PFSK-1 (cell line): ENCODE measurements at regions not wholly inside any gene's neighbourhood (a gene's known extent, or its start where the extent isn't known, plus 50 kb on each side); places are given as distances from the start of the nearest gene placed in this dataset.

ENCODE experiments used
- FOXP2 ChIP-seq: optimal IDR thresholded peaks from 2 replicates; pipeline ENCODE3; 2011; ENCODE audit warnings: borderline replicate concordance, control low read depth, inconsistent platforms; ENCODE audit not compliant: insufficient read depth; ENCODE audit errors: extremely low read length, extremely low read depth
- POLR2AphosphoS5 ChIP-seq: IDR thresholded peaks from 2 replicates; pipeline ENCODE4 v1.6.1; 2012; ENCODE audit warnings: low read depth, mild to moderate bottlenecking, control low read depth, low read length, moderate library complexity
- SIN3A ChIP-seq: IDR thresholded peaks from 2 replicates; pipeline ENCODE4 v1.6.1; 2012; ENCODE audit warnings: mild to moderate bottlenecking, low read length, moderate library complexity, borderline replicate concordance; ENCODE audit not compliant: insufficient read depth
- TAF1 ChIP-seq: IDR thresholded peaks from 2 replicates; pipeline ENCODE4 v1.6.1; 2012; ENCODE audit warnings: low read length, control low read depth, borderline replicate concordance; ENCODE audit not compliant: insufficient read depth
- TF ChIP-seq, protein P1 (sequence below), 2 experiments: IDR thresholded peaks; 2 replicates each; pipeline versions ENCODE4 v1.6.1 to v1.8.0; 2011 to 2012; ENCODE audit warnings: low read depth in 2 of 2, low read length in 2 of 2, control low read depth in 1 of 2, inconsistent platforms in 1 of 2, mild to moderate bottlenecking in 1 of 2, moderate library complexity in 1 of 2; ENCODE audit not compliant: insufficient read depth in 1 of 2

DNA sequence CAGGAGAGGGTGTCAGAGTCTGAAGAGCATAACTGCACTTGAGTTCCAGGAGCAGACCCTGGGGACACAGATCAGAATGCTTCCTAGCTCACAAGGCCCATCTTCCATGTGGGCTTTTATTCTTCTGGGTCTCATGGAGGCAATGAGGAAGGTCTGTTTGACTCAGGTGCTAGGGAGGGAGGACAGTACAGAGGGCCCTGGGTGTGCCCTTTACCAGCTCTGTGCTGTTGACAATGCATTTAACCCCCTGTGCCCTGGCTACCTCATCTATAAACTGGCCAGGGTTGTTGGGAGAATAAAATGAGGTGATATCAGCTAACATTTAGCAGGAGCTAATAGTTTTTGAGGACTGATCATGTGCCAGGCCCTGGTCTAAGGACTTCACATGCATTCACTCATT lies 318.0 kb downstream of the DMAC1 start:
- TF ChIP-seq TAF1, result no peak
- TF ChIP-seq, protein P1, sequence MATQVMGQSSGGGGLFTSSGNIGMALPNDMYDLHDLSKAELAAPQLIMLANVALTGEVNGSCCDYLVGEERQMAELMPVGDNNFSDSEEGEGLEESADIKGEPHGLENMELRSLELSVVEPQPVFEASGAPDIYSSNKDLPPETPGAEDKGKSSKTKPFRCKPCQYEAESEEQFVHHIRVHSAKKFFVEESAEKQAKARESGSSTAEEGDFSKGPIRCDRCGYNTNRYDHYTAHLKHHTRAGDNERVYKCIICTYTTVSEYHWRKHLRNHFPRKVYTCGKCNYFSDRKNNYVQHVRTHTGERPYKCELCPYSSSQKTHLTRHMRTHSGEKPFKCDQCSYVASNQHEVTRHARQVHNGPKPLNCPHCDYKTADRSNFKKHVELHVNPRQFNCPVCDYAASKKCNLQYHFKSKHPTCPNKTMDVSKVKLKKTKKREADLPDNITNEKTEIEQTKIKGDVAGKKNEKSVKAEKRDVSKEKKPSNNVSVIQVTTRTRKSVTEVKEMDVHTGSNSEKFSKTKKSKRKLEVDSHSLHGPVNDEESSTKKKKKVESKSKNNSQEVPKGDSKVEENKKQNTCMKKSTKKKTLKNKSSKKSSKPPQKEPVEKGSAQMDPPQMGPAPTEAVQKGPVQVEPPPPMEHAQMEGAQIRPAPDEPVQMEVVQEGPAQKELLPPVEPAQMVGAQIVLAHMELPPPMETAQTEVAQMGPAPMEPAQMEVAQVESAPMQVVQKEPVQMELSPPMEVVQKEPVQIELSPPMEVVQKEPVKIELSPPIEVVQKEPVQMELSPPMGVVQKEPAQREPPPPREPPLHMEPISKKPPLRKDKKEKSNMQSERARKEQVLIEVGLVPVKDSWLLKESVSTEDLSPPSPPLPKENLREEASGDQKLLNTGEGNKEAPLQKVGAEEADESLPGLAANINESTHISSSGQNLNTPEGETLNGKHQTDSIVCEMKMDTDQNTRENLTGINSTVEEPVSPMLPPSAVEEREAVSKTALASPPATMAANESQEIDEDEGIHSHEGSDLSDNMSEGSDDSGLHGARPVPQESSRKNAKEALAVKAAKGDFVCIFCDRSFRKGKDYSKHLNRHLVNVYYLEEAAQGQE (IDR thresholded peaks at IDR 0.05; ENCODE audit: insufficient read depth in 1 of 2, low read depth in 2 of 2, low read length in 2 of 2), result no peak
- no peak for TF ChIP-seq FOXP2
- no peak for TF ChIP-seq SIN3A
- no peak for TF ChIP-seq POLR2AphosphoS5

DNA sequence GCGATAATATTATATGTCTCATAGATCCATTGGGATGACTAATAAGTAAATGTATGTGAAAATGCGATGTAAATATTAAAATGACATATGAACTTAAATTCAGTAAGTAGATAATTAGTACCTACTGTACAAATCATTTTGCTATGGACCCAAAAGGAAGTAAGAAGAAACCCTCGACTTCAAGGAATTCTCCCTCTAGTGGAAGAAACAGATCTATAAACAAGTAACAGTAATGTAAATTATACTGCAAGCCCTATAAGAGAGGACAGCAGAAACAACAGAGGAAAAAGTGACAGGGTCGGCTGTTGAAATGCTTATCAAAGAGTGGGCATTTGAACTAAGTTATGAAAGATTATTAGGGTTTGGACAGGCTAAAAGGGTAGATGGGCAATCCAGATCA lies 320.3 kb downstream of the DMAC1 start:
- no peak for TF ChIP-seq SIN3A
- TF ChIP-seq TAF1, result no peak
- TF ChIP-seq POLR2AphosphoS5, result no peak
- TF ChIP-seq, protein P1 (IDR thresholded peaks at IDR 0.05; ENCODE audit: insufficient read depth in 1 of 2, low read depth in 2 of 2, low read length in 2 of 2), result no peak
- no peak for TF ChIP-seq FOXP2

DNA sequence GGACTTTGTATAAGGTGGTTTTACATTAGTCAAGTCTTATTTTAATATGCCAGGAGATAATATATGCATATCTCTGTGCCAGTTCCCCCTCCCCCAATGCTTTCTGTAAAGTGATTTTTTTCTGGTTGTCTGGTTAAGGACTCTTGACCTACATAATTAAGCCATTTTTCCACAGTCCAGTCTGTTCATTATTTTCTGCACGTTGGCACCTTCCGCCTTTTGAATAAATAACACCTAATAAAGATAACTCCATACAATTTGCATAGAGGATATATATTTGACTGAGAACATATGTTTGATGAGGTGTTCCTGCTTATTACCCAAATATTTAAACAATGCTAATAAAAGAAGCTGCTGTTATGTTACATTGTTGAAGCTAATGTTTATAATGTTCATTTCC lies 320.9 kb downstream of the DMAC1 start:
- TF ChIP-seq TAF1 (no peak), FOXP2 (no peak), SIN3A (no peak), POLR2AphosphoS5 (no peak)
- TF ChIP-seq, protein P1 (IDR thresholded peaks at IDR 0.05; ENCODE audit: insufficient read depth in 1 of 2, low read depth in 2 of 2, low read length in 2 of 2), result no peak

DNA sequence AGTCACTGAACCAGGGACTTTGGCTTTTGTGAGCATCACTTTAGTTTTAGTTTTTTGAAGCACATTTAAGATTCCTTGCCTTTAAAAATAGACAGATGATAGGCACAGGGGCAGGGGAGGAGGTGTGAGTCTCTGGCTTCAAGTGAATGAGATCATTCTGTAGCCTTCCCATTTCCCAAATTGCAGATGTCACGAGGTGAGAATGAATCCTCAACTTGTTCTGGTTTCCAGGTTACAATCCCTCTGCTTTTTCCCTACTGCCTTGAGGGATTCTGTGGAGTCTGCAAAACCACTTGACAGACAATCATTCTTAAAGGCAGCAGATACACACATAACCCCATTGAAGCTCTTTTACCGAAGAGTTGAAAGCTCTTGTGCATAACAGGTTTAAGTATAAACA lies 332.4 kb downstream of the DMAC1 start:
- TF ChIP-seq FOXP2, result no peak
- TF ChIP-seq POLR2AphosphoS5, result no peak
- TF ChIP-seq SIN3A, result no peak
- TF ChIP-seq, protein P1 (IDR thresholded peaks at IDR 0.05; ENCODE audit: insufficient read depth in 1 of 2, low read depth in 2 of 2, low read length in 2 of 2), result no peak
- TF ChIP-seq TAF1, result no peak

DNA sequence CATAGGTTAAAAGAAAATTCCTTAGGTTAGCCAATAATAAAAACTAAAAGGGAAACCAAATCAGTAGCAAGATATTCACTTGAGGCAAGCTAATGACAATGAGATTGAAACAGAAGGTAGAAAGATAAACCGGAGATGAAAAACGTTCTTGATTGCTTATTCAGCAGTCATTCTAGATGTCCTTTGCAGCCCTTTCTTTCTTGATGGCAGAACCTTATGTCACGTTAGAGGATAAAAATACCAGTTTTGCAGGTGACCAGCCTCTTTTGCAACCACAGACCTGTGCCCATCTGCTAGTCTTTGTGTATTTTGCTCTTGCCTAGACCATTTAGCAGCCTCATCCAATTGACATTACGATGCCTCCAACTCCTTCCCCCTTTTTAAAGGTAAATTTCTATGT lies 337.8 kb downstream of the DMAC1 start:
- no peak for TF ChIP-seq TAF1
- no peak for TF ChIP-seq FOXP2
- TF ChIP-seq, protein P1 (IDR thresholded peaks at IDR 0.05; ENCODE audit: insufficient read depth in 1 of 2, low read depth in 2 of 2, low read length in 2 of 2), result no peak
- TF ChIP-seq POLR2AphosphoS5, result no peak
- TF ChIP-seq SIN3A, result no peak
